MM.1S (cell line): ENCODE measurements at regions not wholly inside any gene's neighbourhood (a gene's known extent, or its start where the extent isn't known, plus 50 kb on each side); places are given as distances from the start of the nearest gene placed in this dataset.

Experiments used
- DNase-seq: peaks from one replicate; pipeline ENCODE4 v3.0.0-alpha.2; 2015
- H2AFZ ChIP-seq: fragments of 300-600 bp; sonication (generic); 2 replicates; pipeline ENCODE4 v1.6.0; 2016; ENCODE audit warnings: antibody characterized with exemption, low read length
- H3F3A ChIP-seq: fragments of 300-600 bp; sonication (generic); 2 replicates; pipeline ENCODE4 v1.6.1; 2016; ENCODE audit warnings: mild to moderate bottlenecking, antibody characterized with exemption, low read length, moderate library complexity, mixed read lengths; ENCODE audit not compliant: insufficient read depth
- H3K27ac ChIP-seq: fragments of 300-600 bp; sonication (generic); 2 replicates; pipeline ENCODE4 v1.5.1; 2016; ENCODE audit warnings: mild to moderate bottlenecking, low read length
- H3K27me3 ChIP-seq: fragments of 300-600 bp; sonication (generic); replicated peaks from 2 replicates; pipeline ENCODE4 v1.6.0; 2016; ENCODE audit warnings: low read length; ENCODE audit not compliant: insufficient read depth
- H3K36me3 ChIP-seq: fragments of 300-600 bp; sonication (generic); replicated peaks from 2 replicates; pipeline ENCODE4 v1.6.1; 2016; ENCODE audit warnings: mild to moderate bottlenecking, low read length, mixed read lengths; ENCODE audit not compliant: insufficient read depth
- H3K4me1 ChIP-seq: fragments of 300-600 bp; sonication (generic); 2 replicates; pipeline ENCODE4 v1.6.1; 2016; ENCODE audit warnings: low read length, mixed read lengths
- H3K4me2 ChIP-seq: fragments of 300-600 bp; sonication (generic); 2 replicates; pipeline ENCODE4 v1.6.0; 2016; ENCODE audit warnings: low read depth, low read length
- H3K4me3 ChIP-seq: fragments of 300-600 bp; sonication (generic); 2 replicates; pipeline ENCODE4 v1.5.1; 2016; ENCODE audit warnings: low read length, mixed read lengths
- H3K79me2 ChIP-seq: fragments of 300-600 bp; sonication (generic); 2 replicates; pipeline ENCODE4 v1.6.1; 2016; ENCODE audit warnings: mixed run types, low read length, mixed read lengths
- H3K9ac ChIP-seq: fragments of 300-600 bp; sonication (generic); 2 replicates; pipeline ENCODE4 v1.6.1; 2016; ENCODE audit warnings: low read length, mixed read lengths
- H3K9me2 ChIP-seq: fragments of 300-600 bp; sonication (generic); replicated peaks from 2 replicates; pipeline ENCODE4 v1.6.1; 2016; ENCODE audit warnings: mild to moderate bottlenecking, low read length, mixed read lengths; ENCODE audit not compliant: insufficient read depth
- H3K9me3 ChIP-seq: fragments of 300-600 bp; sonication (generic); replicated peaks from 2 replicates; pipeline ENCODE4 v1.6.1; 2016; ENCODE audit warnings: mild to moderate bottlenecking, low read length, mixed read lengths; ENCODE audit not compliant: insufficient read depth
- H4K20me1 ChIP-seq: fragments of 300-600 bp; sonication (generic); 2 replicates; pipeline ENCODE4 v1.6.1; 2016; ENCODE audit warnings: mild to moderate bottlenecking, low read length, moderate library complexity, mixed read lengths; ENCODE audit not compliant: insufficient read depth
- CTCF ChIP-seq: fragments of 300-600 bp; sonication (generic); IDR thresholded peaks from 2 replicates; pipeline ENCODE4 v1.5.1; 2016; ENCODE audit warnings: antibody characterized with exemption, low read length, mixed read lengths
- EZH2 ChIP-seq: fragments of 300-600 bp; sonication (generic); optimal IDR thresholded peaks from 2 replicates; pipeline ENCODE3; 2017; ENCODE audit warnings: low read depth, mild to moderate bottlenecking, antibody characterized with exemption, low read length, mixed read lengths
- EZH2phosphoT487 ChIP-seq: fragments of 300-600 bp; sonication (generic); IDR thresholded peaks from 2 replicates; pipeline ENCODE4 v1.6.1; 2018; ENCODE audit warnings: antibody characterized with exemption, low read length

GRCh38 chr3:127110982-127111693 is 81.8 kb upstream of the PRR23E start:
- no peak overlapping the region for H3K4me3 ChIP-seq
- H4K20me1 ChIP-seq = no peaks in the 10 kb centered on the region
- TF ChIP-seq EZH2phosphoT487 = no peak
- TF ChIP-seq EZH2 = no peak
- no peak for TF ChIP-seq CTCF
- H3K4me1 ChIP-seq = no peaks in the 10 kb centered on the region
- H3K27me3 ChIP-seq = peaks cover 5% of the 10 kb centered on the region; the same call in 1 of the 2 replicates
- H3K9me3 ChIP-seq = no peaks in the 10 kb centered on the region
- H3K9ac ChIP-seq = no peak overlapping the region
- H2AFZ ChIP-seq = no peak overlapping the region
- DNase-seq = no peak
- H3F3A ChIP-seq = no peaks in the 10 kb centered on the region
- H3K79me2 ChIP-seq = no peaks in the 10 kb centered on the region
- no peaks in the 10 kb centered on the region for H3K36me3 ChIP-seq
- H3K27ac ChIP-seq = no peak overlapping the region
- no peak overlapping the region for H3K4me2 ChIP-seq
- no peaks in the 10 kb centered on the region for H3K9me2 ChIP-seq

- no peaks in the 10 kb centered on the region for H3K9me2 ChIP-seq
- H3K27me3 ChIP-seq = peaks cover 5% of the 10 kb centered on the region; the same call in 1 of the 2 replicates
- H3K27ac ChIP-seq = no peak overlapping the region
- no peaks in the 10 kb centered on the region for H3K79me2 ChIP-seq
- H3F3A ChIP-seq = no peaks in the 10 kb centered on the region
- no peak overlapping the region for H3K4me2 ChIP-seq
- H2AFZ ChIP-seq = no peak overlapping the region
- no peak for DNase-seq
- no peaks in the 10 kb centered on the region for H3K36me3 ChIP-seq
- no peaks in the 10 kb centered on the region for H4K20me1 ChIP-seq
- H3K9me3 ChIP-seq = no peaks in the 10 kb centered on the region
- no peak overlapping the region for H3K9ac ChIP-seq
- TF ChIP-seq CTCF (no peak), EZH2phosphoT487 (no peak), EZH2 (no peak)
- H3K4me3 ChIP-seq = no peak overlapping the region
- no peaks in the 10 kb centered on the region for H3K4me1 ChIP-seq
Measured at GRCh38 chr3:127112796-127113570, 79.9 kb upstream of the PRR23E start.

- Histone ChIP-seq H3K27me3 (peaks cover 5% of the 10 kb centered on the region; the same call in 1 of the 2 replicates), H3K9me2 (no peaks in the 10 kb centered on the region), H3K4me1 (no peaks in the 10 kb centered on the region), H3K27ac (no peak overlapping the region), H3K4me3 (no peak overlapping the region), H3K9me3 (no peaks in the 10 kb centered on the region), H2AFZ (no peak overlapping the region), H3K9ac (no peak overlapping the region), H3F3A (no peaks in the 10 kb centered on the region), H3K4me2 (no peak overlapping the region), H3K36me3 (no peaks in the 10 kb centered on the region), H4K20me1 (no peaks in the 10 kb centered on the region), H3K79me2 (no peaks in the 10 kb centered on the region)
- no peak for DNase-seq
- TF ChIP-seq CTCF (no peak), EZH2phosphoT487 (no peak), EZH2 (no peak)
Measured at GRCh38 chr3:127113571-127113891, 79.4 kb upstream of the PRR23E start.
